Esophagus squamous epithelium (tissue), 5 donors: ENCODE measurements at regions not wholly inside any gene's neighbourhood (a gene's known extent, or its start where the extent isn't known, plus 50 kb on each side); places are given as distances from the start of the nearest gene placed in this dataset.

Experiments
- DNase-seq: peaks from one replicate; lab custom pipeline; 2025; lab: John Stamatoyannopoulos, UW
- H3K27ac ChIP-seq, 4 donors: fragments of 200-600 bp; sonication (generic); one replicate each; pipeline ENCODE4 v1.5.1; 2016 to 2019; ENCODE audit warnings: mild to moderate bottlenecking in 1 of 4
- H3K27me3 ChIP-seq, 4 donors: fragments of 200-600 bp; sonication (generic); 1 replicate in 3 of 4; 2 replicates in 1 of 4; pipeline versions ENCODE4 v1.5.1 to v1.6.0; 2017 to 2021; ENCODE audit warnings: antibody characterized with exemption in 1 of 4
- H3K36me3 ChIP-seq, 3 donors: fragments of 200-600 bp; sonication (generic); one replicate each; pipeline ENCODE4 v1.5.1; 2016 to 2019
- H3K4me1 ChIP-seq, 3 donors: fragments of 200-600 bp; sonication (generic); one replicate each; pipeline ENCODE4 v1.5.1; 2017 to 2019
- H3K4me3 ChIP-seq, 4 donors: fragments of 200-600 bp; sonication (generic); 1 replicate in 3 of 4; 2 replicates in 1 of 4; pipeline ENCODE4 v1.5.1; 2016 to 2019; ENCODE audit warnings: mild to moderate bottlenecking in 2 of 4, moderate library complexity in 1 of 4
- H3K9me3 ChIP-seq, 3 donors: fragments of 200-600 bp; sonication (generic); one replicate each; pipeline ENCODE4 v1.5.1; 2016 to 2019
- POLR2A ChIP-seq, 4 donors: fragments of 450-650 bp; IDR thresholded peaks; one replicate each; pipeline ENCODE4 v1.6.1; 2017; ENCODE audit warnings: antibody characterized with exemption in 4 of 4, mild to moderate bottlenecking in 4 of 4, moderate library complexity in 3 of 4
- WGBS, 2 donors: methylation state at CpG; one replicate each; pipeline ENCODE4 v1.1.5; 2018; 5-methylcytosine and 5-hydroxymethylcytosine counted together
- intact Hi-C: fragments of 100-400 bp; cut with DNase I; formaldehyde crosslinking; loops from one replicate; pipeline ENCODE4 v1.15.0; 2022
- TF ChIP-seq, protein P1 (sequence below), 6 experiments: fragments of 450-650 bp in 4 of 6; fragments of 200-600 bp in 2 of 6; sonication (generic) in 2 of 6; IDR thresholded peaks; one replicate each; pipeline ENCODE4 v1.5.1; 2016 to 2019; ENCODE audit warnings: antibody characterized with exemption in 6 of 6, mild to moderate bottlenecking in 4 of 6, moderate library complexity in 4 of 6
- donor health status: DM: yes; HTN: yes; CAD: no.

DNA sequence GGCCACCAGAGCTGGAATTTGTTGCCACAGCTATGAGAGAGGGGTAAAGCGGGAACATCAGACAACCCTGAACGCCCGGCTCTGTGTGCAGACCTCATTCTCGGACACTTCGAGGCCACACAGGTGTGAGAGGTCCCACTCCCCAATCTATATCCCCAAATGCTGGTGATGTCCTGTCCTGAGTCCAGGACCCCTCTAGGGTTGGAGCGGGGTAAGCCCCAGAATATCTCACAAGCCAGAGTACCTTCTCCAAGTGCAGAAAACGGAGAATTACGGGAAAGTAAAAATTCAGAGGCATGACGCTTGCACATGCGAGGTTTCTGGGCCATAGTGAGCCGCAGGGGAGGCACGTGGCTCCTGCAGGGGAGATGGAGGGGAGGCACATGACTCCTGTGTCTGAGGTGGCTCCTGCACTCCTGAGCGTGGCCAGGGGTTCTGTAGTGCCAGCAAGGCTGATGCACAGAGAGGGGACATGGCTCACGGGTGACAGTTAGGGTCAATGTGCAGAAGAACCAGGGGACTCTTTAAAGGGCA, 248.0 kb downstream of the RBFOX3 start:
- TF ChIP-seq, protein P1, sequence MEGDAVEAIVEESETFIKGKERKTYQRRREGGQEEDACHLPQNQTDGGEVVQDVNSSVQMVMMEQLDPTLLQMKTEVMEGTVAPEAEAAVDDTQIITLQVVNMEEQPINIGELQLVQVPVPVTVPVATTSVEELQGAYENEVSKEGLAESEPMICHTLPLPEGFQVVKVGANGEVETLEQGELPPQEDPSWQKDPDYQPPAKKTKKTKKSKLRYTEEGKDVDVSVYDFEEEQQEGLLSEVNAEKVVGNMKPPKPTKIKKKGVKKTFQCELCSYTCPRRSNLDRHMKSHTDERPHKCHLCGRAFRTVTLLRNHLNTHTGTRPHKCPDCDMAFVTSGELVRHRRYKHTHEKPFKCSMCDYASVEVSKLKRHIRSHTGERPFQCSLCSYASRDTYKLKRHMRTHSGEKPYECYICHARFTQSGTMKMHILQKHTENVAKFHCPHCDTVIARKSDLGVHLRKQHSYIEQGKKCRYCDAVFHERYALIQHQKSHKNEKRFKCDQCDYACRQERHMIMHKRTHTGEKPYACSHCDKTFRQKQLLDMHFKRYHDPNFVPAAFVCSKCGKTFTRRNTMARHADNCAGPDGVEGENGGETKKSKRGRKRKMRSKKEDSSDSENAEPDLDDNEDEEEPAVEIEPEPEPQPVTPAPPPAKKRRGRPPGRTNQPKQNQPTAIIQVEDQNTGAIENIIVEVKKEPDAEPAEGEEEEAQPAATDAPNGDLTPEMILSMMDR (IDR thresholded peaks at IDR 0.05), result no peak
- no peak for TF ChIP-seq POLR2A (IDR thresholded peaks at IDR 0.05)
- Histone ChIP-seq H3K4me1 (peaks cover 0 to 18% (median 0%) of the 10 kb centered on the region in 3 donors), H3K36me3 (no peaks in the 10 kb centered on the region), H3K27me3 (peaks cover 0 to 92% (median 0%) of the 10 kb centered on the region in 4 donors), H3K4me3 (no peak overlapping the region), H3K27ac (no peak overlapping the region), H3K9me3 (no peaks in the 10 kb centered on the region)
- DNase-seq, result no peak
- 79 to 85% methylated on average over 10 to 12 of the region's 14 CpGs for WGBS, 2 donors
- intact Hi-C loops, result no loop called here

GRCh38 chr17:79361873-79362771, 248.7 kb downstream of the RBFOX3 start:
- Histone ChIP-seq H3K4me1 (peaks cover 0 to 19% (median 0%) of the 10 kb centered on the region in 3 donors), H3K27ac (peak overlapping the region in 1 of 4 donors; percentile 17), H3K9me3 (no peaks in the 10 kb centered on the region), H3K4me3 (no peak overlapping the region), H3K27me3 (peaks cover 0 to 90% (median 0%) of the 10 kb centered on the region in 4 donors), H3K36me3 (no peaks in the 10 kb centered on the region)
- 15 to 24% methylated on average over 8 to 11 of the region's 29 CpGs for WGBS, 2 donors
- no peak for DNase-seq
- no peak for TF ChIP-seq POLR2A (IDR thresholded peaks at IDR 0.05)
- TF ChIP-seq, protein P1 (IDR thresholded peaks at IDR 0.05), result no peak
- intact Hi-C loops, result no loop called here

DNA sequence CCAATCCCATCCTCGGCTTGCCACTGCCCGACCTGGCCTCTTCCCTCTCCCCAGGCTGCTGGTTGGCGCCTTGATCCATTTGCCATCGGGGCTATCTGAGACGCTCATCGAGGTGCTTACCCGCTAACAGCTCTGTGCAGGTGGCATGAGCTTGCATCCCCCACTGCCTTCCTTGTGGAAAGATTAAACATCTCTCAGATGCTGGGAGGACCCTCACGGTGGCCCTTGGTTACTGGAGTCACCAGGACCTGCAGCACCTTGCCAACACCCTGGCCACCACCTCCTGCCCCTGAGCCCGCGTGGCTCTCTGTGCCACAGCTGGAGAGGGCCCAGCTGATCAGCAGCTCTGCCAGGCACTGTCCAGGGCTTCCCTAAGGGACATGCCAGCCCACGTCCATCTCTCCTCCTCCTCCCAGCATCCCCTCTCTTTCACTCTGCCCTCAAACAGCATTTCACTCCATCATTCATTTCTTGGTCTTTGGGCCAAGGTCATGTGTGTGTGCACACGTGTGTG, 249.6 kb downstream of the RBFOX3 start:
- no peaks in the 10 kb centered on the region for H3K9me3 ChIP-seq
- 30 to 44% methylated on average over 2 to 11 of the region's 12 CpGs for WGBS, 2 donors

DNA sequence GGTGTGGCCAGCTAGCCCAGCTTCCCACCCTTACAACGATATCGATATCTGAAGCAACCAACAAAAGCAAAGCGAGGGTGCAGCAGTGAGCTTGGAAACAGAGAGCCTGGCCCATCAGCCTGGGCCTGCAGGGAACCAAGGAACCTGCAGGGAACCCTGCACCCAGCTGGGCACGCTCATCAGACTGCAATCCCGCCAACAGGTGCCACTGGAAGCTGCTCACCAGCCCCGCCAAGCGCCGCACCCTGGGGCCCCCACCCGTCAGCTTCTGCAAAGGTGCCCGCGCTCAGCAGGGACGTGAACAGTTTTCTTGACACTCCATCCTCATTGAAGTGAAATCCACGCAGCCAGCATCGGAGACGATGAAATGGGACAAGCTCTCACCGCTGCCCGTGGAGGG, 250.7 kb downstream of the RBFOX3 start:
- DNase-seq, result no peak
- intact Hi-C loops, result no loop called here
- H3K4me3 ChIP-seq, result no peak overlapping the region
- peaks cover 0 to 32% (median 0%) of the 10 kb centered on the region in 3 donors for H3K4me1 ChIP-seq
- no peaks in the 10 kb centered on the region for H3K9me3 ChIP-seq
- WGBS, 2 donors, result 87% methylated on average over 4 to 6 of the region's 17 CpGs
- TF ChIP-seq, protein P1 (IDR thresholded peaks at IDR 0.05), result no peak
- TF ChIP-seq POLR2A (IDR thresholded peaks at IDR 0.05), result no peak
- no peaks in the 10 kb centered on the region for H3K36me3 ChIP-seq
- H3K27me3 ChIP-seq, result peaks cover 0 to 86% (median 0%) of the 10 kb centered on the region in 4 donors
- no peak overlapping the region for H3K27ac ChIP-seq

More for the DNA sequence above, 249.6 kb downstream of the RBFOX3 start:
- intact Hi-C loops, result no loop called here
- no peak overlapping the region for H3K27ac ChIP-seq
- TF ChIP-seq POLR2A (IDR thresholded peaks at IDR 0.05), result no peak
- TF ChIP-seq, protein P1 (IDR thresholded peaks at IDR 0.05), result no peak
- peaks cover 0 to 27% (median 0%) of the 10 kb centered on the region in 3 donors for H3K4me1 ChIP-seq
- H3K4me3 ChIP-seq, result no peak overlapping the region
- no peaks in the 10 kb centered on the region for H3K36me3 ChIP-seq
- peaks cover 0 to 89% (median 0%) of the 10 kb centered on the region in 4 donors for H3K27me3 ChIP-seq
- DNase-seq, result no peak
